ENCODE measurements at regions not wholly inside any gene's neighbourhood (a gene's known extent, or its start where the extent isn't known, plus 50 kb on each side); places are given as distances from the start of the nearest gene placed in this dataset.

GRCh38 chr11:70644343-70645060 lies 246.2 kb downstream of the CTTN start:
- no peaks in the 10 kb centered on the region for H3K36me3 Mint-ChIP-seq (ENCODE audit: low read depth)
- H3K4me3 Mint-ChIP-seq, result no peak overlapping the region
- TF ChIP-seq CTCF (IDR thresholded peaks at IDR 0.05; ENCODE audit: unreplicated experiment in 3 of 3), result no peak
- no peaks in the 10 kb centered on the region for H3K9me3 Mint-ChIP-seq
- no peak overlapping the region for H3K27ac Mint-ChIP-seq
- H3K4me1 Mint-ChIP-seq, result no peaks in the 10 kb centered on the region
- peaks cover 65% of the 10 kb centered on the region for H3K27me3 Mint-ChIP-seq (ENCODE audit: low read depth)

GRCh38 chr11:70645537-70645936 lies 247.2 kb downstream of the CTTN start:
- Mint-ChIP-seq H3K4me3 (no peak overlapping the region), H3K4me1 (no peaks in the 10 kb centered on the region), H3K36me3 (ENCODE audit: low read depth) (no peaks in the 10 kb centered on the region), H3K27ac (no peak overlapping the region), H3K27me3 (ENCODE audit: low read depth) (peaks cover 69% of the 10 kb centered on the region), H3K9me3 (no peaks in the 10 kb centered on the region)
- no peak for TF ChIP-seq CTCF (IDR thresholded peaks at IDR 0.05; ENCODE audit: unreplicated experiment in 3 of 3)

- Mint-ChIP-seq H3K36me3 (ENCODE audit: low read depth) (no peaks in the 10 kb centered on the region), H3K9me3 (no peaks in the 10 kb centered on the region), H3K27me3 (ENCODE audit: low read depth) (peaks cover 68% of the 10 kb centered on the region), H3K4me3 (no peak overlapping the region), H3K27ac (no peak overlapping the region), H3K4me1 (no peaks in the 10 kb centered on the region)
- TF ChIP-seq CTCF (IDR thresholded peaks at IDR 0.05; ENCODE audit: unreplicated experiment in 3 of 3), result no peak
Measured at GRCh38 chr11:70646272-70647049, 248.1 kb downstream of the CTTN start.

GRCh38 chr11:70647188-70648166 lies 249.1 kb downstream of the CTTN start:
- H3K4me1 Mint-ChIP-seq, result no peaks in the 10 kb centered on the region
- H3K36me3 Mint-ChIP-seq (ENCODE audit: low read depth), result no peaks in the 10 kb centered on the region
- H3K27ac Mint-ChIP-seq, result no peak overlapping the region
- H3K9me3 Mint-ChIP-seq, result no peaks in the 10 kb centered on the region
- H3K4me3 Mint-ChIP-seq, result no peak overlapping the region
- peaks cover 58% of the 10 kb centered on the region for H3K27me3 Mint-ChIP-seq (ENCODE audit: low read depth)
- no peak for TF ChIP-seq CTCF (IDR thresholded peaks at IDR 0.05; ENCODE audit: unreplicated experiment in 3 of 3)

- no peak for TF ChIP-seq CTCF (IDR thresholded peaks at IDR 0.05; ENCODE audit: unreplicated experiment in 3 of 3)
- H3K36me3 Mint-ChIP-seq (ENCODE audit: low read depth), result no peaks in the 10 kb centered on the region
- H3K27me3 Mint-ChIP-seq (ENCODE audit: low read depth), result peaks cover 46% of the 10 kb centered on the region
- no peak overlapping the region for H3K27ac Mint-ChIP-seq
- no peaks in the 10 kb centered on the region for H3K4me1 Mint-ChIP-seq
- H3K4me3 Mint-ChIP-seq, result no peak overlapping the region
- no peaks in the 10 kb centered on the region for H3K9me3 Mint-ChIP-seq
Measured at GRCh38 chr11:70650075-70650909, 252.0 kb downstream of the CTTN start.

All from nephron (organoid).